SU-DHL-6 (cell line): ENCODE measurements at regions not wholly inside any gene's neighbourhood (a gene's known extent, or its start where the extent isn't known, plus 50 kb on each side); places are given as distances from the start of the nearest gene placed in this dataset.

ENCODE experiments used
- H2AFZ ChIP-seq: fragments of 200-600 bp; sonication (generic); 2 replicates; pipeline ENCODE4 v1.6.1; 2014; ENCODE audit warnings: low read depth, mild to moderate bottlenecking, moderate library complexity, mixed read lengths, antibody characterized with exemption, low read length; ENCODE audit not compliant: severe bottlenecking
- H3F3A ChIP-seq: fragments of 200-600 bp; shearing (Covaris generic); 2 replicates; pipeline ENCODE4 v1.6.0; 2016; ENCODE audit warnings: antibody characterized with exemption, mild to moderate bottlenecking; ENCODE audit not compliant: insufficient read depth
- H3K27ac ChIP-seq: fragments of 200-600 bp; sonication (generic); 2 replicates; pipeline ENCODE4 v1.5.1; 2016; ENCODE audit warnings: low read depth, mild to moderate bottlenecking, low read length, moderate library complexity, mixed read lengths
- H3K27me3 ChIP-seq: fragments of 200-600 bp; sonication (generic), shearing (Covaris generic); 2 replicates; pipeline ENCODE4 v1.6.0; 2014; ENCODE audit warnings: mild to moderate bottlenecking, low read length
- H3K36me3 ChIP-seq: fragments of 200-600 bp; sonication (generic); 2 replicates; pipeline ENCODE4 v1.6.1; 2014; ENCODE audit warnings: mild to moderate bottlenecking, low read length, mixed read lengths
- H3K4me2 ChIP-seq: fragments of 300-600, 200-600 bp; shearing (Covaris generic), sonication (generic); 2 replicates; pipeline ENCODE4 v1.6.0; 2014; ENCODE audit warnings: low read length, low read depth, mild to moderate bottlenecking; ENCODE audit not compliant: poor library complexity, severe bottlenecking
- H3K4me3 ChIP-seq: fragments of 200-600 bp; sonication (generic); 2 replicates; pipeline ENCODE4 v1.5.1; 2014; ENCODE audit warnings: antibody characterized with exemption, low read length, mild to moderate bottlenecking, mixed read lengths; ENCODE audit not compliant: insufficient read depth, poor library complexity, severe bottlenecking
- H3K79me2 ChIP-seq: fragments of 200-600 bp; sonication (generic); 2 replicates; pipeline ENCODE4 v1.6.1; 2014; ENCODE audit warnings: mild to moderate bottlenecking, low read length, moderate library complexity; ENCODE audit not compliant: insufficient read depth
- H3K9ac ChIP-seq: fragments of 200-600 bp; sonication (generic); 2 replicates; pipeline ENCODE4 v1.7.0; 2014; ENCODE audit warnings: mild to moderate bottlenecking, low read length
- H3K9me2 ChIP-seq: fragments of 200-600 bp; sonication (generic); replicated peaks from 2 replicates; pipeline ENCODE4 v1.6.1; 2014; ENCODE audit warnings: low read length; ENCODE audit not compliant: insufficient read depth
- H3K9me3 ChIP-seq: fragments of 200-600 bp; sonication (generic); 2 replicates; pipeline ENCODE4 v1.6.1; 2014; ENCODE audit warnings: low read length, mixed read lengths; ENCODE audit not compliant: insufficient read depth
- H4K20me1 ChIP-seq: fragments of 200-600 bp; sonication (generic); 2 replicates; pipeline ENCODE4 v1.6.1; 2014; ENCODE audit warnings: low read depth, mild to moderate bottlenecking, antibody characterized with exemption, low read length, moderate library complexity, mixed read lengths
- EZH2phosphoT487 ChIP-seq: fragments of 200-600 bp; sonication (generic), shearing (Covaris generic); conservative IDR thresholded peaks from 2 replicates; pipeline ENCODE4 v1.6.1; 2018; ENCODE audit warnings: mild to moderate bottlenecking, antibody characterized with exemption, low read length, moderate library complexity, mixed read lengths
- TF ChIP-seq, protein P1 (sequence below): fragments of 200-600 bp; sonication (generic); IDR thresholded peaks from one replicate; pipeline ENCODE4 v1.5.1; 2017; ENCODE audit warnings: antibody characterized with exemption, mild to moderate bottlenecking, low read length, moderate library complexity; ENCODE audit not compliant: insufficient read depth, poor library complexity, severe bottlenecking

DNA sequence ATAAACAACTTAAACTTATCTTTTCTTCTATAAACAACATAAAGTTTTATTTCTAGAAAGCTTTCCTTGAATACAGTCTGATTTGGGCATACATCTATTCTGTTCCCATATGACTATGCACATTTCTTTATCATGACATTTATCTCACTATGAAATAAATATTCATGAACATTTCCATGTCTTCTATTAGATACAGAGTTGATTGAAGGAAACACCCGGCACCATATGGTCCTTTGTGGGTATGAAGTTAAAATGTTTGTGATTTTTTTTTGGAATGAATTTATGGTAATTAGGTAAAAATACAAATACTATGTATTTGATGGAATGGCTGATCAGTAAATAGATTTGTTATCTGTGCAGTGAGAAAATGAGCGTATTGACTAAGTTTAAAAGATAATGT is 1209.8 kb upstream of the ACO1 start:
- Histone ChIP-seq H3K27me3 (no peaks in the 10 kb centered on the region), H3K9me3 (no peaks in the 10 kb centered on the region), H3K36me3 (no peaks in the 10 kb centered on the region), H3K27ac (no peak overlapping the region), H3K4me2 (no peak overlapping the region), H4K20me1 (no peaks in the 10 kb centered on the region), H3K4me3 (no peak overlapping the region), H3K9ac (no peak overlapping the region), H3K79me2 (no peaks in the 10 kb centered on the region), H3K9me2 (no peaks in the 10 kb centered on the region), H2AFZ (no peak overlapping the region), H3F3A (no peaks in the 10 kb centered on the region)
- no peak for TF ChIP-seq EZH2phosphoT487
- TF ChIP-seq, protein P1, sequence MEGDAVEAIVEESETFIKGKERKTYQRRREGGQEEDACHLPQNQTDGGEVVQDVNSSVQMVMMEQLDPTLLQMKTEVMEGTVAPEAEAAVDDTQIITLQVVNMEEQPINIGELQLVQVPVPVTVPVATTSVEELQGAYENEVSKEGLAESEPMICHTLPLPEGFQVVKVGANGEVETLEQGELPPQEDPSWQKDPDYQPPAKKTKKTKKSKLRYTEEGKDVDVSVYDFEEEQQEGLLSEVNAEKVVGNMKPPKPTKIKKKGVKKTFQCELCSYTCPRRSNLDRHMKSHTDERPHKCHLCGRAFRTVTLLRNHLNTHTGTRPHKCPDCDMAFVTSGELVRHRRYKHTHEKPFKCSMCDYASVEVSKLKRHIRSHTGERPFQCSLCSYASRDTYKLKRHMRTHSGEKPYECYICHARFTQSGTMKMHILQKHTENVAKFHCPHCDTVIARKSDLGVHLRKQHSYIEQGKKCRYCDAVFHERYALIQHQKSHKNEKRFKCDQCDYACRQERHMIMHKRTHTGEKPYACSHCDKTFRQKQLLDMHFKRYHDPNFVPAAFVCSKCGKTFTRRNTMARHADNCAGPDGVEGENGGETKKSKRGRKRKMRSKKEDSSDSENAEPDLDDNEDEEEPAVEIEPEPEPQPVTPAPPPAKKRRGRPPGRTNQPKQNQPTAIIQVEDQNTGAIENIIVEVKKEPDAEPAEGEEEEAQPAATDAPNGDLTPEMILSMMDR: no peak

DNA sequence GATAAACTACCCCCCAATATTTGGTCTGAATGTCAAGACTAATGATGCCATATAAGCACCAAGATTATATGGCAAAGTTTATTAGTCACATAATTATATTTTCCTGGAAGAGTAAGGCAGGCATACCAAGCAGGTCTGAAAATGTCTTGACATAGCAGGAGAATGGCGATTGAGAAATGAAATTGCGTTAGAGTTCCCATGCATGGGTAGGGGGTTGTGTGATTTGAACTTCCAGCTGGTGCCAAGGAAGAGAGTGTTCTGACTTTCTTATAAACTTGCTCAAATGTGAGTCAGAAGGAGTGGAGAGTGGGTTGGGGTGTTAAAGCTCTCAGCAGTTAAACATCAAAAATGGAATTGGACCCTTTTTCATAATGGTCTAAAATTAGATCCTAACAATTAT is 1200.6 kb upstream of the ACO1 start:
- no peaks in the 10 kb centered on the region for H3F3A ChIP-seq
- no peak overlapping the region for H3K4me3 ChIP-seq
- H3K9me2 ChIP-seq: no peaks in the 10 kb centered on the region
- no peak overlapping the region for H3K27ac ChIP-seq
- H3K9ac ChIP-seq: no peak overlapping the region
- H2AFZ ChIP-seq: no peak overlapping the region
- H4K20me1 ChIP-seq: no peaks in the 10 kb centered on the region
- H3K36me3 ChIP-seq: no peaks in the 10 kb centered on the region
- no peak overlapping the region for H3K4me2 ChIP-seq
- no peaks in the 10 kb centered on the region for H3K27me3 ChIP-seq
- TF ChIP-seq, protein P1: no peak
- no peak for TF ChIP-seq EZH2phosphoT487
- H3K9me3 ChIP-seq: no peaks in the 10 kb centered on the region
- H3K79me2 ChIP-seq: no peaks in the 10 kb centered on the region

DNA sequence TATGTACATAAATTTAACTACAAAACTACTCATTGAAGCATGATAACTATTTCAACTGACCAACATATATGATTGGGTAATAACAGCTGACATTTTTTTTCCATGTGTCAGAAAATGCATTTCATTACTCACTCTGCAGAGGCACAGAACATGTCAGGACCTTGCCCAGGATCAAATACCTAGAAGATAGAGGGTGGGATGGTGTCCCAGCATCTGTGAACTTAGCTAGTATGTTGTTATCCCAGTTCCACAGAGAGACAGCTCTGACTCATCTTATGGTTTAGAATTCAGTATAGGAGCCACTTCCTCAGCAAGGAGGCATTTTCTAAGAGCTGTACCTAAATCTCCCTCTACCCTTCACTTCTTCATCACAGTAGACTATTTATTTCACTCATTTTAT is 1198.6 kb upstream of the ACO1 start:
- H2AFZ ChIP-seq: no peak overlapping the region
- no peaks in the 10 kb centered on the region for H3K36me3 ChIP-seq
- H3K27me3 ChIP-seq: no peaks in the 10 kb centered on the region
- no peaks in the 10 kb centered on the region for H4K20me1 ChIP-seq
- H3K9me3 ChIP-seq: no peaks in the 10 kb centered on the region
- no peaks in the 10 kb centered on the region for H3K79me2 ChIP-seq
- H3K27ac ChIP-seq: no peak overlapping the region
- no peak for TF ChIP-seq EZH2phosphoT487
- H3K9me2 ChIP-seq: no peaks in the 10 kb centered on the region
- no peaks in the 10 kb centered on the region for H3F3A ChIP-seq
- H3K4me3 ChIP-seq: no peak overlapping the region
- no peak overlapping the region for H3K9ac ChIP-seq
- H3K4me2 ChIP-seq: no peak overlapping the region

GRCh38 chr9:31188496-31188895 is 1195.9 kb upstream of the ACO1 start:
- Histone ChIP-seq H3K9me2 (no peaks in the 10 kb centered on the region), H3K4me2 (no peak overlapping the region), H3K9me3 (no peaks in the 10 kb centered on the region), H3K4me3 (no peak overlapping the region), H3K36me3 (no peaks in the 10 kb centered on the region), H3K9ac (no peak overlapping the region), H4K20me1 (no peaks in the 10 kb centered on the region), H3F3A (no peaks in the 10 kb centered on the region), H3K27me3 (no peaks in the 10 kb centered on the region), H3K79me2 (no peaks in the 10 kb centered on the region), H3K27ac (no peak overlapping the region), H2AFZ (no peak overlapping the region)
- TF ChIP-seq, protein P1: no peak
- TF ChIP-seq EZH2phosphoT487: no peak
